Esophagus muscularis mucosa (tissue), 4 donors: ENCODE measurements at regions not wholly inside any gene's neighbourhood (a gene's known extent, or its start where the extent isn't known, plus 50 kb on each side); places are given as distances from the start of the nearest gene placed in this dataset.

ENCODE experiments used
- DNase-seq: peaks from one replicate; pipeline ENCODE4 v3.0.0-alpha.2; 2017; ENCODE audit errors: extremely low spot score
- H3K27ac ChIP-seq, 4 donors: fragments of 200-600 bp; sonication (generic); replicated peaks in 1 of 4; 1 replicate in 3 of 4; 2 replicates in 1 of 4; pipeline ENCODE4 v1.5.1; 2016 to 2019; ENCODE audit warnings: mild to moderate bottlenecking in 1 of 4
- H3K27me3 ChIP-seq, 4 donors: fragments of 200-600 bp; sonication (generic); one replicate each; pipeline versions ENCODE4 v1.5.1 to v1.6.0; 2016 to 2019
- H3K36me3 ChIP-seq, 4 donors: fragments of 200-600 bp; sonication (generic); one replicate each; pipeline ENCODE4 v1.5.1; 2016 to 2019
- H3K4me1 ChIP-seq, 4 donors: fragments of 200-600 bp; sonication (generic); one replicate each; pipeline ENCODE4 v1.5.1; 2016 to 2019
- H3K4me3 ChIP-seq, 4 donors: fragments of 200-600 bp; sonication (generic); 1 replicate in 2 of 4; 2 replicates in 2 of 4; pipeline ENCODE4 v1.5.1; 2016 to 2019; ENCODE audit warnings: mild to moderate bottlenecking in 4 of 4, moderate library complexity in 1 of 4
- H3K9me3 ChIP-seq, 4 donors: fragments of 200-600 bp; sonication (generic); 1 replicate in 3 of 4; 2 replicates in 1 of 4; pipeline ENCODE4 v1.5.1; 2016 to 2019
- CTCF ChIP-seq, 3 experiments: fragments of 200-600 bp in 2 of 3; fragments of 450-650 bp in 1 of 3; sonication (generic) in 2 of 3; IDR thresholded peaks; one replicate each; pipeline ENCODE4 v1.5.1; 2017 to 2019; ENCODE audit warnings: antibody characterized with exemption in 3 of 3, mild to moderate bottlenecking in 2 of 3, moderate library complexity in 1 of 3
- EP300 ChIP-seq: sonication (generic); formaldehyde crosslinking; IDR thresholded peaks from one replicate; pipeline ENCODE4 v1.6.1; 2017; ENCODE audit warnings: antibody characterized with exemption
- POLR2A ChIP-seq: fragments of 450-650 bp; IDR thresholded peaks from one replicate; pipeline ENCODE4 v1.6.1; 2017; ENCODE audit warnings: antibody characterized with exemption, moderate library complexity, mild to moderate bottlenecking, low read depth
- POLR2AphosphoS5 ChIP-seq, 2 donors: sonication (generic); formaldehyde crosslinking; IDR thresholded peaks; one replicate each; pipeline ENCODE4 v1.6.1; 2017; ENCODE audit warnings: antibody characterized with exemption in 2 of 2
- WGBS: methylation state at CpG from one replicate; pipeline ENCODE4 v1.1.5; 2018; 5-methylcytosine and 5-hydroxymethylcytosine counted together
- intact Hi-C: fragments of 100-400 bp; cut with DNase I; formaldehyde crosslinking; loops from one replicate; pipeline ENCODE4 v1.15.1; 2023

DNA sequence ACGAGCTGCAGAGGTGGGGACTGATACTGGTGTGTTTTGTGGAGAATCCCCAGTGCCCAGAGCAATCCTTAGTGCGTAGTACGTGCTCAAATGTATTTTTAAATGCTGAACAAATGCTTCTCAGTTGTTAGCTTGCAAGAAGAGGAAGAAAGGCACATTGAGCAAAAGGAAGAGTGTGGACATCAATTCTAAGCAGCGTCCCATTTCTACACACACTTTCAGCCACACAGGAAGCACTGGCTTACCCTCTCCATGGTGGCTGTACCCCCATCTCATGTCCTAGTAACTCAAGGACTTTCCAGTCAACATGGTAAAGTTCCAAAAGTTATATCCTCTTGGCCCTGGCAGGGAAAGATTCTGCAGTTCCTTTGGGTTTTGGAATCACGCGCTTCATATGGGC lies 98.8 kb upstream of the NXT1 start:
- TF ChIP-seq POLR2AphosphoS5 (IDR thresholded peaks at IDR 0.05) (no peak), CTCF (IDR thresholded peaks at IDR 0.05) (no peak), POLR2A (no peak), EP300 (no peak)
- Histone ChIP-seq H3K36me3 (no peaks in the 10 kb centered on the region), H3K27ac (no peak overlapping the region), H3K27me3 (peaks cover 0 to 34% (median 0%) of the 10 kb centered on the region in 4 donors), H3K4me3 (no peak overlapping the region), H3K4me1 (peaks cover 10 to 21% (median 13%) of the 10 kb centered on the region in 4 donors), H3K9me3 (no peaks in the 10 kb centered on the region)
- DNase-seq, result no peak
- intact Hi-C loops, result loop anchor here (5.0 kb wide), 1 partner anchor 559 kb away; no protein-coding TSS in a partner anchor
- 92% methylated on average over 6 of the region's 6 CpGs for WGBS

DNA sequence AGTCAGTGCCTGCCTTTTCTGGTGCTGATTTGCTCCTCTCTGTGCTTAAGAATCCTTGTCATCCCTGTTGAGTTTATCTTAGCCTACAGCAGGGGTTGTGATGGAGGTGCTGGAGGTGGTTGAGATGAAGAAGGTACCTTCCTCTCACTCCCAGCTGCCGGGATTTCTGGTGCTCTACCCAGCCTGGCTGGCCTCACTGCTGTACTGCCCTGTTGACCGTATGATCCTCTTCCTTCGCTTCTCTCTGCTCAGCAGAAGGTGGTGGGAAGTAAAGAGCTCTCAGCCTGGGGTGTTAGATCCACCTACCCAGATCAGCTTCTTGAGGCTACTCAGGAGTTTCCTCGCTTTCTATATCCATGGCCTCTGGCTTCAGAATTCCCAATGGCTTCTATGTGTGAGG lies 101.0 kb upstream of the NXT1 start:
- H3K27me3 ChIP-seq, result peaks cover 0 to 19% (median 0%) of the 10 kb centered on the region in 4 donors
- no peak for DNase-seq
- intact Hi-C loops, result no loop called here
- no peak overlapping the region for H3K27ac ChIP-seq
- no peaks in the 10 kb centered on the region for H3K36me3 ChIP-seq
- TF ChIP-seq EP300, result no peak
- no peak for TF ChIP-seq POLR2AphosphoS5 (IDR thresholded peaks at IDR 0.05)
- WGBS, result 88% methylated on average over 4 of the region's 4 CpGs
- H3K9me3 ChIP-seq, result no peaks in the 10 kb centered on the region
- peaks cover 20 to 27% (median 22%) of the 10 kb centered on the region in 4 donors for H3K4me1 ChIP-seq
- no peak overlapping the region for H3K4me3 ChIP-seq

DNA sequence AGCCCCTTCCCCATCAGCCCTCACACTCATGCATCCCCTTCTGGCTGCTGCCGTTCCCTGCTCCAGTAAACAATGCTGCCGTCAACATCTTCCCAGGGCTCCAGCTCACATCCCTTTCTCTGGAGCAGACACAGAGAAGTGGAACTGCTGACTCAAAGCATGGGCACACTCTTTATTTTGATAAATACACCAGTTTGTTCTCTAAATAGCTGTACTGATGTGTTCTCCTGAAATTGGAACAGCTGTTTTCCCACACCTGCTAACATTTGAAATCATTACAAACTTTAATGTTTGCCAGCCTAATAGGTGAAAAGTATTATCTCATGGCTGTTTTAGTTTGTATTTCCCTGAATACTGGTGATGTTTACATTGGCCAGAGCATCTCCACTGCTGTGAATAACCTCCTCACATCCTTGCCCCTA lies 102.1 kb upstream of the NXT1 start:
- H3K9me3 ChIP-seq, result no peaks in the 10 kb centered on the region
- peaks cover 0 to 19% (median 0%) of the 10 kb centered on the region in 4 donors for H3K27me3 ChIP-seq
- no peak for TF ChIP-seq POLR2A
- TF ChIP-seq EP300, result no peak
- no peak for TF ChIP-seq CTCF (IDR thresholded peaks at IDR 0.05)
- TF ChIP-seq POLR2AphosphoS5 (IDR thresholded peaks at IDR 0.05), result no peak
- no peak overlapping the region for H3K27ac ChIP-seq
- H3K4me1 ChIP-seq, result peaks cover 21 to 27% (median 22%) of the 10 kb centered on the region in 4 donors
- intact Hi-C loops, result no loop called here
- DNase-seq, result no peak
- H3K4me3 ChIP-seq, result no peak overlapping the region
- no peaks in the 10 kb centered on the region for H3K36me3 ChIP-seq
- 46% methylated on average over 2 of the region's 2 CpGs for WGBS

- intact Hi-C loops, result no loop called here
Measured at GRCh38 chr20:23246717-23247664, 103.6 kb upstream of the NXT1 start.

More at GRCh38 chr20:23246717-23247664, 103.6 kb upstream of the NXT1 start:
- H3K9me3 ChIP-seq, result no peaks in the 10 kb centered on the region
- no peak overlapping the region for H3K4me3 ChIP-seq
- no peak for DNase-seq
- no peak for TF ChIP-seq CTCF (IDR thresholded peaks at IDR 0.05)
- peak; percentile 32 to 35 for TF ChIP-seq POLR2AphosphoS5 (IDR thresholded peaks at IDR 0.05)
- no peaks in the 10 kb centered on the region for H3K36me3 ChIP-seq
- peak overlapping the region; percentile 37 to 72 (median 52) for H3K27ac ChIP-seq
- peaks cover 21 to 27% (median 22%) of the 10 kb centered on the region in 4 donors for H3K4me1 ChIP-seq
- H3K27me3 ChIP-seq, result peaks cover 0 to 15% (median 0%) of the 10 kb centered on the region in 4 donors
- WGBS, result 68% methylated on average over 21 of the region's 21 CpGs
